ENCODE measurements at regions not wholly inside any gene's neighbourhood (a gene's known extent, or its start where the extent isn't known, plus 50 kb on each side); places are given as distances from the start of the nearest gene placed in this dataset.

DNA sequence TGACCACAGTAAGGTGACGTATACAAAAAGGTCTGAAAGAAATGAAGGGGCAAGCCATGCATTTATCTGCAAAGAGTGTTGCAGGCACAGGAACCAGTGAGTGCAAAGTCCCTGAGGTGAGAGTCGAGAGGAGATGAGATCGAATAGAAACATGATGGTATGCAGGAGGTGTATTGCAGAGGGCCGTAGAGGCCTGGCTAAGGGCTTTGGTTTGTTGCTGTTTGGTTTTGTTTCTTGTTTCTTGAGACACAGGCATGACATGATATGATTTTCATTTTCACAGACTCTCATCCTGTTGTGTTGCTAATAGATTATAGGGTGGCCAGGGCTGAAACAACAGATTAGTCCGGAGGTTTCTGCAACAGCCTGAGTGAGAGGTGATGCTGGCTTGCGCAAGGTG lies 80.4 kb downstream of the HSPH1 start:
- TF ChIP-seq, protein P1, sequence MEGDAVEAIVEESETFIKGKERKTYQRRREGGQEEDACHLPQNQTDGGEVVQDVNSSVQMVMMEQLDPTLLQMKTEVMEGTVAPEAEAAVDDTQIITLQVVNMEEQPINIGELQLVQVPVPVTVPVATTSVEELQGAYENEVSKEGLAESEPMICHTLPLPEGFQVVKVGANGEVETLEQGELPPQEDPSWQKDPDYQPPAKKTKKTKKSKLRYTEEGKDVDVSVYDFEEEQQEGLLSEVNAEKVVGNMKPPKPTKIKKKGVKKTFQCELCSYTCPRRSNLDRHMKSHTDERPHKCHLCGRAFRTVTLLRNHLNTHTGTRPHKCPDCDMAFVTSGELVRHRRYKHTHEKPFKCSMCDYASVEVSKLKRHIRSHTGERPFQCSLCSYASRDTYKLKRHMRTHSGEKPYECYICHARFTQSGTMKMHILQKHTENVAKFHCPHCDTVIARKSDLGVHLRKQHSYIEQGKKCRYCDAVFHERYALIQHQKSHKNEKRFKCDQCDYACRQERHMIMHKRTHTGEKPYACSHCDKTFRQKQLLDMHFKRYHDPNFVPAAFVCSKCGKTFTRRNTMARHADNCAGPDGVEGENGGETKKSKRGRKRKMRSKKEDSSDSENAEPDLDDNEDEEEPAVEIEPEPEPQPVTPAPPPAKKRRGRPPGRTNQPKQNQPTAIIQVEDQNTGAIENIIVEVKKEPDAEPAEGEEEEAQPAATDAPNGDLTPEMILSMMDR (IDR thresholded peaks at IDR 0.05; ENCODE audit: extremely low read depth, missing control alignments), result no peak
- DNase-seq (ENCODE audit: low spot score), result no peak

DNA sequence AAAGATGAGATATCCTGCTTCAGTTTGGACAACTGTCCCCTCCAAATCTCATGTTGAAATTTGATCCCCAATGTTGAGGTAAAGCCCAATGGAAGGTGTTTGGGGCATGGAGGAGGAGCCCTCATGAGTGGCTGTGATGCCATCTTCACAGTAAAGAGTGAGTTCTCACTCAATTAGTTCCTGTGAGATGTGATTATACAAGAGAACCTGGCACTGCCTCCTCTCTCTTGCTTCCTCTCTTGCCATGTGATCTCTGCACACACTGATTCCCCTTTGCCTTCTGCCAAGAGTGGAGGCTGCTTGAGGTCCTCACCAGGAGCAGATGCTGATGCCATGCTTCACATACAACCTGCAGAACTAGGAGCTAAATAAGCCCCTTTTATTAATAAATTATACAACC lies 86.9 kb downstream of the HSPH1 start:
- DNase-seq (ENCODE audit: low spot score), result no peak
- TF ChIP-seq, protein P1 (IDR thresholded peaks at IDR 0.05; ENCODE audit: extremely low read depth, missing control alignments), result no peak

DNA sequence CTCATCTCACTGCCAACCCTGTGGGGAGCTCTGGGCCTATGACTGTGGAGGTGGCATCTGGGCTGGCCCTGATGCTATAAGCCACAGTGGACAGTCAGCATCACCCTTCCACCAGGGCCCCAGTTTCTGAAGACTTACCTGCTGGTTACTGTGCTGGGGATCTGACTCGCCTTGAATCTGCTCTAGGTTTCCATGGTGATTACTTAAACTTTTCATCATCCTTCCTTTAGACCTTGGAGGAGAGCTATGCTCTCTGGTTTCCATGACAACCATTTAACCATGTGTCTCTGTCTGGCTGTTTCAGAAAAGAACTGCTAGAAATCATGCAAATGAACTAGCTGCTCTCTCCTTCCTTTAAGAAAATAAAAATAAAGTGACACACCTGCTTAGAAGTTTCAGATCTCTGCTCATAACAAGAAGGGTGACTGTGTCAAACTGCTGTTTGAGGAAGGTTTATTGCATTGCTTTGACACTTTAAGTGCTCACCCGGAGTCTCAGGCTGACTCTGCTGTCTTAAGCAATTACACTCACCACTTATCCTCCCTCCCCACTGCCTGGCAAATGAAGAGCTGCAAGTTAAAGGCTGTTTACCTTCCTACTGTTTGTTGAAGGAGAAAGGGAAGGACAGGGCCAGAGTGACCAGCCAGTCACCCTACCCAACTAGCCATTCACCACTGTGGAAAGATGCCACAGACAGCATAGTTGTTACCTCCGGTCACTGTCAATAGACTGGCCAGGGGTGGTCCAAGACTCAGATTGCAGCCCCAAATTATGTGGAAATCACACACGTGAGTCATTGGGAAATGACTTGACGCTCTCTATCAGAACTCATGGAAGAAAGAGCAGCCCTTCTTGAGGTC lies 87.6 kb downstream of the HSPH1 start:
- TF ChIP-seq, protein P1 (IDR thresholded peaks at IDR 0.05; ENCODE audit: extremely low read depth, missing control alignments), result no peak
- DNase-seq (ENCODE audit: low spot score), result peak; percentile 77

DNA sequence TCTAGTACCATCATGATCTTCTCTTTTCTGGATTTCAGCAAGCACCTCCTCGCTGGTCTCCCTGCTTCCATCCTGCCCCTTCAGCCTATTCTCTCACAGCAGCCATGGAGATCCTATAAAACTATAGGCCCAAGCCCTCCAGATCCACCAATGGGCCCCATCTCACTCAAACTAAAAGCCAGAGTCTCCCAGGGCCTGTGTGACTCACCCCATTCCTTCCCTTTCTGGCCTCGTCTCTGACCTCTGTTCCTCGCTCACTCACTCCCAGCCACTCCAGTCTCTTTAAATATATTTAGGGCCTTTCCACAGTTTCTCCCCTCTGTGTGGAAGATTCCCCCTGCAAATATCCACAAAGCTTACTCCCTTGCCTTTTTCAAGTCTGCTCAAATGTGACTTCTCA lies 89.7 kb downstream of the HSPH1 start:
- TF ChIP-seq, protein P1 (IDR thresholded peaks at IDR 0.05; ENCODE audit: extremely low read depth, missing control alignments), result no peak
- no peak for DNase-seq (ENCODE audit: low spot score)

DNA sequence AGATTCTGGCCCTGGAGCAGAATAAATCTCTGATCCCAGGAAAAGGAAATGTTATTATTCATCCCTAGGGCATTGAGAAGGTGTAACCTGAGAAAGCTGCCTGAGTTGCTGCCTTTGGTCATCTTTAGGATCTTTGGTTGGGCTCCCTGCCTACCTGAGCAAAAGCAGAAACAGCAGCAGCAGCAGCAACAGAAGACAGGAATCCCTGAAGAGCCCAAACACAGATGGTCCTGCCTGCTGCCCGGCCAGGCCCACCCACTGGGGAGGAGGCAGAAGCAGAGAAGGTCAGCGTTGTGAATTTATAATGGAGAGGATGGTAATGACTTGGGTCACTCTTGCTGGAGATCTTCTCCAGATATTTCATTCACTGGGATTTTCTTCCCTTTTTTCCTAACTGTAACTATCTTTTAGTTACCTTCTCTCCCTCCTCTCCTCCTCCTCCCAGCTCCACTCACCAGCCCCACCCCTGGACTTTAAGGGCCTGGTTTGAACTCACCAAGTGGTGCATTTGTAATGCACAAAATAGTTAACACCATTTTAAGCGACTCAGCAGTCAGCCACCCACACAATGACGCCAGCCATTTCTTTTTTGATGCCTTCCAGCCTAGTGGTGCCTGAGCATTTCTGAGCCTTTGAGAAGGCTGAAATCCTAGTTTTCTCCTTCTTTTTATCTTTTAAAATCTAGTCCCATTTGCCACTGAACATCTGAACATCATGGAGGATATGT lies 91.7 kb downstream of the HSPH1 start:
- DNase-seq (ENCODE audit: low spot score), result no peak
- TF ChIP-seq, protein P1 (IDR thresholded peaks at IDR 0.05; ENCODE audit: extremely low read depth, missing control alignments), result no peak

DNA sequence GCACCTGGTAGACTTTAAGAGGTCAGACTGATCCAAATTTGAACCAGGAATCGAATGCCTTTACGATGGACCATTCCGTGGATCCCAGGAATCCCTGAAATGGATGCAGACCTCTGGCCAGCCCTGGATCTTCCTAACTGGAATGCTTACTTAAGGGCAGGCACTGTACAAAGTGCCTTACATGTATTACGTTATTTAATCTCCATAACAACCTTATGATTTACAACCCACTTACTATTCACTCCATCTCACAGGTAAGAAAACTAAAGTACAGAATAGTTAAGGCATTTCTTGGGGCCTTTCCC lies 93.6 kb downstream of the HSPH1 start:
- TF ChIP-seq, protein P1 (IDR thresholded peaks at IDR 0.05; ENCODE audit: extremely low read depth, missing control alignments), result no peak

DNA sequence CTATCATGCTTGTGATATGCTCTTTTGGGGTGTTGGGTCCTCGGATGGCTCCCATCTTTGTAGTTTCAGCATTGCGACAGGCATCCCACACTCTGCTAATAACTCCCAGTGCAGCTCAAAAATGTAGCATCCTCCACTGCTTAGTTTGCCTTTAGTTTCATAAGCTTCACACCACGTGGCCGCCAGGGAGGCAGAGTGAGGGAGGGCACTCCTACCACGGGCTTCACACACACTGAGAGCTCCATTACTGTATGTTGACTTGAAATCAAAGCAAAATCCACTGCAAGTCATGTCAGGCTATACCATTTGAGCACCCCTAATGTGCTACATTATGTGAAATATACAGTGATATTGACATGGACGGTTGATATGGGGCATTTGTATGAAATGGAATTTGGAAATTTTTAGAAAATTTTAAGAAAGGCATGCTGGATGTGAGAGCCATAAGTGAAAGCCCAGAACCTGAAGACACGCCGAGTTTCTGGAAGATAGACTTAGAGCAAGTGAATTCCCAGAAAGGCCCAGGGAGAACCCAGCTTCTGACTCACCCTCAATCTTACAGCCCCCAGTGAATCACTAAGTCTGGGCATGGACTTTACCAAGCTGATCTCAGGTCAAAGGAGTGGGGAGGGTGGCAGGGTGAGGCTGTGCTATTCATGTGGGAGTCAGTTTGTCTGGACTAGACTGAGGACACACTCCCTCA lies 94.1 kb downstream of the HSPH1 start:
- no peak for DNase-seq (ENCODE audit: low spot score)

More for the DNA sequence above, 93.6 kb downstream of the HSPH1 start:
- no peak for DNase-seq (ENCODE audit: low spot score)

More for the DNA sequence above, 94.1 kb downstream of the HSPH1 start:
- TF ChIP-seq, protein P1 (IDR thresholded peaks at IDR 0.05; ENCODE audit: extremely low read depth, missing control alignments), result no peak
